K562 (cell line): ENCODE measurements at regions not wholly inside any gene's neighbourhood (a gene's known extent, or its start where the extent isn't known, plus 50 kb on each side); places are given as distances from the start of the nearest gene placed in this dataset.
A peak's percentile ranks its signal among the peaks of the same experiment; 100 is the strongest.

Source experiments
- ATAC-seq: fragments of 200-7000 bp; cut with Tn5 transposase; 3 replicates; pipeline ENCODE4 v1.9.1; 2020; ENCODE audit warnings: moderate library complexity
- BruUV-seq: library from RNA; stranded (reverse); fragments of 400-500 nt; replicated peaks from 2 replicates; lab custom pipeline; 2021; lab: Mats Ljungman, UMichigan
- CTCF ChIA-PET: fragments of 300-600 bp; formaldehyde crosslinking; extraction: SDS; loops from one replicate; lab custom pipeline; 2021; ENCODE audit warnings: low intra/inter-chr PET ratio; lab: Yijun Ruan, JAX
- POLR2A ChIA-PET: fragments of 300-600, 350-650 bp; sonication (Branson Sonifier 250); formaldehyde crosslinking; extraction: SDS; loops from one replicate; lab custom pipeline; 2021; ENCODE audit warnings: antibody characterized with exemption, inconsistent platforms; lab: Yijun Ruan, JAX
- DNase-seq, 4 experiments: peaks; one replicate each; pipeline versions ENCODE4 v3.0.0 to v3.0.0-alpha.2; 2011 to 2018; ENCODE audit warnings: low spot score in 3 of 4, mixed read lengths in 3 of 4; ENCODE audit errors: extremely low read depth in 1 of 4
- FAIRE-seq: peaks from 2 replicates; lab custom pipeline; 2011; peaks lifted over from hg19 to GRCh38; lab: Jason Lieb, UNC
- H2AFZ ChIP-seq: 2 replicates; pipeline ENCODE4 v1.6.0; 2011; ENCODE audit warnings: low read depth, low read length, control low read depth, inconsistent platforms
- H3K27ac ChIP-seq: fragments of 200-600 bp; 3 replicates; pipeline ENCODE4 v1.8.0; 2011; ENCODE audit warnings: low read depth, mild to moderate bottlenecking, control low read depth, inconsistent platforms, low read length, moderate library complexity, mixed read lengths; ENCODE audit errors: extremely low read depth
- H3K27me3 ChIP-seq, 2 experiments: fragments of 300-600 bp in 1 of 2; 2 replicates in 1 of 2; 3 replicates in 1 of 2; pipeline versions ENCODE4 v1.6.0 to v1.8.0; 2011; ENCODE audit warnings: inconsistent platforms in 2 of 2, low read length in 2 of 2, mild to moderate bottlenecking in 1 of 2, mixed read lengths in 1 of 2, moderate library complexity in 1 of 2; ENCODE audit not compliant: control insufficient read depth in 2 of 2, insufficient read depth in 2 of 2
- H3K36me3 ChIP-seq: fragments of 300-600 bp; 3 replicates; pipeline ENCODE4 v1.8.0; 2011; ENCODE audit warnings: mild to moderate bottlenecking, low read length, inconsistent platforms; ENCODE audit not compliant: control insufficient read depth, insufficient read depth
- H3K4me1 ChIP-seq, 2 experiments: fragments of 200-600 bp in 1 of 2; replicated peaks in 1 of 2; 2 replicates in 1 of 2; 3 replicates in 1 of 2; pipeline versions ENCODE4 v1.5.1 to v1.8.0; 2011; ENCODE audit warnings: inconsistent platforms in 2 of 2, low read length in 2 of 2, mild to moderate bottlenecking in 1 of 2, mixed read lengths in 1 of 2, moderate library complexity in 1 of 2; ENCODE audit not compliant: control insufficient read depth in 2 of 2, insufficient read depth in 2 of 2
- H3K4me2 ChIP-seq: 2 replicates; pipeline ENCODE4 v1.6.1; 2011; ENCODE audit warnings: low read length, control low read depth, inconsistent platforms, mixed read lengths; ENCODE audit not compliant: insufficient read depth
- H3K4me3 ChIP-seq: fragments of 200-600 bp; sonication (generic), shearing (Covaris generic); 2 replicates; pipeline ENCODE4 v1.5.1; 2016; ENCODE audit warnings: control low read depth, inconsistent platforms
- H3K79me2 ChIP-seq: fragments of 200-600 bp; 3 replicates; pipeline ENCODE4 v1.8.0; 2011; ENCODE audit warnings: low read length, inconsistent platforms; ENCODE audit not compliant: control insufficient read depth, insufficient read depth
- H3K9ac ChIP-seq, 2 experiments: 2 replicates each; pipeline versions ENCODE4 v1.6.0 to v1.6.1; 2011; ENCODE audit warnings: low read depth in 2 of 2, low read length in 2 of 2, control low read depth in 1 of 2, inconsistent platforms in 1 of 2, mild to moderate bottlenecking in 1 of 2, mixed read lengths in 1 of 2; ENCODE audit not compliant: insufficient read depth in 1 of 2
- H3K9me1 ChIP-seq: one replicate; pipeline ENCODE4 v1.6.0; 2011; ENCODE audit warnings: inconsistent platforms, mild to moderate bottlenecking, low read length, moderate library complexity; ENCODE audit not compliant: control insufficient read depth, insufficient read depth
- H3K9me3 ChIP-seq: replicated peaks from 2 replicates; pipeline ENCODE4 v1.5.1; 2011; ENCODE audit warnings: low read depth, low read length, inconsistent platforms; ENCODE audit not compliant: control insufficient read depth, insufficient read depth
- H4K20me1 ChIP-seq: replicated peaks from 2 replicates; pipeline ENCODE4 v1.6.1; 2011; ENCODE audit warnings: low read length, inconsistent platforms, mixed read lengths; ENCODE audit not compliant: control insufficient read depth, insufficient read depth
- BCOR ChIP-seq: fragments of 450-650 bp; IDR thresholded peaks from 2 replicates; pipeline ENCODE4 v1.6.1; 2016
- CHD4 ChIP-seq: fragments of 200-600 bp; sonication (generic); IDR thresholded peaks from 3 replicates; pipeline ENCODE4 v1.6.1; 2012; ENCODE audit warnings: low read depth, mild to moderate bottlenecking, mixed read lengths, low read length, inconsistent platforms; ENCODE audit not compliant: insufficient read depth, insufficient replicate concordance, poor library complexity, severe bottlenecking
- ELF2 ChIP-seq: fragments of 250-450 bp; sonication (Bioruptor Pico); IDR thresholded peaks from 2 replicates; pipeline ENCODE4 v1.5.0; 2021; ENCODE audit warnings: mild to moderate bottlenecking
- HDAC3 ChIP-seq: fragments of 450-650 bp; IDR thresholded peaks from 2 replicates; pipeline ENCODE4 v1.6.1; 2018; ENCODE audit warnings: borderline replicate concordance, mild to moderate bottlenecking, moderate library complexity; ENCODE audit not compliant: partially characterized antibody
- HIVEP1 ChIP-seq: fragments of 250-450 bp; sonication (Bioruptor Pico); IDR thresholded peaks from 2 replicates; pipeline ENCODE4 v1.4.0; 2020; ENCODE audit warnings: mild to moderate bottlenecking
- KDM1A ChIP-seq, 2 experiments: fragments of 450-650 bp; IDR thresholded peaks; 2 replicates each; pipeline ENCODE4 v1.6.1; 2016; ENCODE audit warnings: mild to moderate bottlenecking in 2 of 2
- MEF2D ChIP-seq: conservative IDR thresholded peaks from 2 replicates; pipeline ENCODE4 v1.6.1; 2016; ENCODE audit warnings: low read depth, missing genetic modification characterization, missing compliant biosample characterization
- MNT ChIP-seq, 2 experiments: fragments of 450-650 bp; conservative IDR thresholded peaks; 2 replicates each; pipeline ENCODE4 v1.6.1; 2017; ENCODE audit warnings: mild to moderate bottlenecking in 2 of 2, moderate library complexity in 2 of 2
- MYC ChIP-seq, 2 experiments: fragments of 250-450 bp in 1 of 2; sonication (Bioruptor Pico) in 1 of 2; IDR thresholded peaks; 2 replicates each; pipeline versions ENCODE4 v1.5.1 to v1.6.1; 2012 to 2021; ENCODE audit warnings: low read depth in 2 of 2, borderline replicate concordance in 1 of 2, improper control_type of control experiment in 1 of 2, low read length in 1 of 2, mild to moderate bottlenecking in 1 of 2, moderate library complexity in 1 of 2
- NFIC ChIP-seq: fragments of 450-650 bp; IDR thresholded peaks from 2 replicates; pipeline ENCODE4 v1.6.1; 2017; ENCODE audit warnings: mild to moderate bottlenecking, inconsistent platforms
- POLR2A ChIP-seq: fragments of 450-650 bp; conservative IDR thresholded peaks from 2 replicates; pipeline ENCODE4 v1.6.1; 2016
- RBM25 ChIP-seq: fragments of 200-400 bp; formaldehyde crosslinking; IDR thresholded peaks from 2 replicates; pipeline ENCODE4 v1.6.1; 2018; ENCODE audit warnings: low read length, low read depth, moderate library complexity; ENCODE audit not compliant: severe bottlenecking
- TEAD4 ChIP-seq, 2 experiments: sonication (generic) in 1 of 2; formaldehyde crosslinking in 1 of 2; IDR thresholded peaks; 2 replicates each; pipeline versions ENCODE4 v1.6.1 to v1.8.0; 2012 to 2022; ENCODE audit warnings: borderline replicate concordance in 1 of 2, inconsistent platforms in 1 of 2, low read length in 1 of 2, mild to moderate bottlenecking in 1 of 2, missing genetic modification reagents in 1 of 2
- TRIM28 ChIP-seq: fragments of 450-650 bp; IDR thresholded peaks from 2 replicates; pipeline ENCODE4 v1.6.1; 2017
- ZNF12 ChIP-seq: sonication (generic); formaldehyde crosslinking; IDR thresholded peaks from 2 replicates; pipeline ENCODE4 v1.4.0; 2020; ENCODE audit warnings: mild to moderate bottlenecking, missing genetic modification reagents
- ZNF197 ChIP-seq: fragments of 200-800 bp; sonication (Bioruptor generic); IDR thresholded peaks from 2 replicates; pipeline ENCODE4 v1.6.1; 2016; ENCODE audit warnings: low read depth, missing genetic modification characterization, missing compliant biosample characterization
- ZNF217 ChIP-seq: sonication (generic); formaldehyde crosslinking; IDR thresholded peaks from 2 replicates; pipeline ENCODE4 v1.8.0; 2022; ENCODE audit warnings: mild to moderate bottlenecking, missing genetic modification reagents
- ZNF717 ChIP-seq: fragments of 250-450 bp; sonication (Bioruptor Pico); IDR thresholded peaks from 2 replicates; pipeline ENCODE4 v1.5.0; 2021
- WGBS: fragments of 100-300 bp; shearing (Covaris generic); methylation state at CpG from one replicate; pipeline ENCODE4 v1.1.6; 2016; ENCODE audit warnings: low coverage, mixed read lengths; ENCODE audit not compliant: insufficient coverage; ENCODE audit errors: missing lambda C conversion rate; 5-methylcytosine and 5-hydroxymethylcytosine counted together
- in situ Hi-C: fragments of 300-500 bp; cut with MboI; formaldehyde crosslinking; loops from 4 replicates; pipeline ENCODE4 v1.15.0; 2018; ENCODE audit warnings: inconsistent platforms, mixed read lengths
- intact Hi-C: fragments of 100-400 bp; cut with micrococcal nuclease; formaldehyde crosslinking; loops from 2 replicates; pipeline ENCODE4 v1.14.2; 2022
- TF ChIP-seq, protein P1 (sequence below): sonication (generic); formaldehyde crosslinking; IDR thresholded peaks from 2 replicates; pipeline ENCODE4 v1.8.0; 2022; ENCODE audit warnings: mild to moderate bottlenecking, missing genetic modification reagents, borderline replicate concordance

- ChIA-PET CTCF (no interaction called here), POLR2A (no interaction called here)
- no peak overlapping the region for H3K4me2 ChIP-seq
- H3K4me3 ChIP-seq = no peak overlapping the region
- H3K27ac ChIP-seq = no peak overlapping the region
- BruUV-seq = no TSS peak
- no peaks in the 10 kb centered on the region for H3K79me2 ChIP-seq
- in situ Hi-C loops (no loop called here), intact Hi-C loops (no loop called here)
- 0% methylated on average over 1 of the region's 1 CpG for WGBS
- H3K36me3 ChIP-seq = no peaks in the 10 kb centered on the region
- peaks cover 13% of the 10 kb centered on the region for H3K9me3 ChIP-seq
- ATAC-seq (no peak), FAIRE-seq (no peak), DNase-seq (no peak)
- H2AFZ ChIP-seq = no peak overlapping the region
- no peak overlapping the region for H3K9ac ChIP-seq
- no peak for TF ChIP-seq MYC (IDR thresholded peaks at IDR 0.05; ENCODE audit: low read depth, low read length)
- no peak for TF ChIP-seq MYC (CRISPR knock-in tag; IDR thresholded peaks at IDR 0.05; ENCODE audit: borderline replicate concordance, low read depth)
- TF ChIP-seq ZNF717 (CRISPR knock-in tag) = no peak
- no peak for TF ChIP-seq TEAD4 (IDR thresholded peaks at IDR 0.05; ENCODE audit: low read length)
- TF ChIP-seq TEAD4 (CRISPR knock-in tag; IDR thresholded peaks at IDR 0.05; ENCODE audit: borderline replicate concordance) = no peak
- TF ChIP-seq, protein P1, sequence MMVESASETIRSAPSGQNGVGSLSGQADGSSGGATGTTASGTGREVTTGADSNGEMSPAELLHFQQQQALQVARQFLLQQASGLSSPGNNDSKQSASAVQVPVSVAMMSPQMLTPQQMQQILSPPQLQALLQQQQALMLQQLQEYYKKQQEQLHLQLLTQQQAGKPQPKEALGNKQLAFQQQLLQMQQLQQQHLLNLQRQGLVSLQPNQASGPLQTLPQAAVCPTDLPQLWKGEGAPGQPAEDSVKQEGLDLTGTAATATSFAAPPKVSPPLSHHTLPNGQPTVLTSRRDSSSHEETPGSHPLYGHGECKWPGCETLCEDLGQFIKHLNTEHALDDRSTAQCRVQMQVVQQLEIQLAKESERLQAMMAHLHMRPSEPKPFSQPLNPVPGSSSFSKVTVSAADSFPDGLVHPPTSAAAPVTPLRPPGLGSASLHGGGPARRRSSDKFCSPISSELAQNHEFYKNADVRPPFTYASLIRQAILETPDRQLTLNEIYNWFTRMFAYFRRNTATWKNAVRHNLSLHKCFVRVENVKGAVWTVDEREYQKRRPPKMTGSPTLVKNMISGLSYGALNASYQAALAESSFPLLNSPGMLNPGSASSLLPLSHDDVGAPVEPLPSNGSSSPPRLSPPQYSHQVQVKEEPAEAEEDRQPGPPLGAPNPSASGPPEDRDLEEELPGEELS (CRISPR knock-in tag) = no peak
- peak; percentile 77 for TF ChIP-seq ZNF12 (CRISPR knock-in tag)
- no peak for TF ChIP-seq HIVEP1 (CRISPR knock-in tag)
- no peak for TF ChIP-seq ZNF217 (CRISPR knock-in tag)
- TF ChIP-seq HDAC3 = no peak
- peak; percentile 33 to 61; a peak in 2 of 4 replicates for TF ChIP-seq KDM1A (IDR thresholded peaks at IDR 0.05)
- TF ChIP-seq POLR2A = no peak
- TF ChIP-seq RBM25 = peak; percentile 72
- TF ChIP-seq BCOR = peak; percentile 86
- TF ChIP-seq MNT (conservative IDR thresholded peaks at IDR 0.05) = no peak
- TF ChIP-seq MEF2D (tag) = no peak
- 0 out of 2 replicates have a peak, but pooled peaks have one; percentile 41 for TF ChIP-seq TRIM28
- peak; percentile 69 for TF ChIP-seq NFIC
- TF ChIP-seq ELF2 (CRISPR knock-in tag) = no peak
- peak; percentile 48 for TF ChIP-seq CHD4
- TF ChIP-seq ZNF197 (CRISPR knock-in tag) = no peak
- H3K27me3 ChIP-seq = no peaks in the 10 kb centered on the region
- H4K20me1 ChIP-seq = no peaks in the 10 kb centered on the region
- H3K4me1 ChIP-seq = peaks cover 4 to 5% of the 10 kb centered on the region in 2 experiments; a peak in 3 of 5 replicates
- H3K9me1 ChIP-seq = no peaks in the 10 kb centered on the region
Measured at GRCh38 chr12:113658006-113658655, 186.5 kb upstream of the LHX5 start.
